NCI-H2029 treated with DMSO at 0.1 percent for 48 hours (cell line): ENCODE measurements at regions not wholly inside any gene's neighbourhood (a gene's known extent, or its start where the extent isn't known, plus 50 kb on each side); places are given as distances from the start of the nearest gene placed in this dataset.

Experiments
- DNase-seq: peaks from one replicate; lab custom pipeline; 2025; lab: John Stamatoyannopoulos, UW

- no peak for DNase-seq
Measured at GRCh38 chr11:16434036-16434435, 77.7 kb upstream of the SOX6 start.

GRCh38 chr11:16430674-16431073 lies 74.3 kb upstream of the SOX6 start:
- DNase-seq: no peak

GRCh38 chr11:16421826-16422225 lies 65.5 kb upstream of the SOX6 start:
- no peak for DNase-seq

- DNase-seq: no peak
Measured at GRCh38 chr11:16418428-16419097, 62.2 kb upstream of the SOX6 start.

- DNase-seq: no peak
Measured at GRCh38 chr11:16412525-16413172, 56.3 kb upstream of the SOX6 start.

GRCh38 chr11:16410479-16410878 lies 54.1 kb upstream of the SOX6 start:
- DNase-seq: no peak

GRCh38 chr11:16408619-16409018 lies 52.3 kb upstream of the SOX6 start:
- no peak for DNase-seq

GRCh38 chr11:16406226-16406625 lies 49.9 kb upstream of the SOX6 start:
- DNase-seq: no peak
